ENCODE measurements at regions not wholly inside any gene's neighbourhood (a gene's known extent, or its start where the extent isn't known, plus 50 kb on each side); places are given as distances from the start of the nearest gene placed in this dataset.

DNA sequence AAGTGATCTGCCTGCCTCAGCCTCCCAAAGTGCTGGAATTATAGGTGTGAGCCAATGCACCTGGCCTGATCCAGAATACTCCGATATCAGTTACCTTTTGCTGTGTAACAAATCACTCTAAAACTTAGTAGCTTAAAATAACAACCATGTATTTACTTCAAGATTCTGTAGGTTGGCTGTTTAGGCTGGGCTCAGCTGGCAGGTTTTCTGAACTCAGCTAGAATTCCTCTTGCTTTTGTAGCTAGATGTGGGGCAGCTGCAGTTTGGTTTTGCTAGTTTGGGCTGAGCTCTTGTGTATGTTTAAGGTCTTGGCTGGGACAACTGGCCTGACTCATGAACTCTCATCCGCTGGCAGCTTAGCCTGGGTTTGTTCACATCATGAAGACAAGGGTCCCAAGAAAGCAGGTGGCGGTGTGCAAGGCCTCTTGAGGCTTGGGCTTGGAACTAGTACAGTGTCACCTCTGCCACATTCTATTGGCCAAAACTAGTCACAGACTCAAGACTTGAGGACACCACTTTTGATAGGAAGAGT is 138.3 kb upstream of the SHB start:
- H3K4me3 ChIP-seq (ENCODE audit: insufficient read depth, low read length, poor library complexity, severe bottlenecking), result no peak overlapping the region
- H3K36me3 ChIP-seq (ENCODE audit: low read length), result no peaks in the 10 kb centered on the region
- no peak overlapping the region for H3K27ac ChIP-seq (ENCODE audit: low read depth, low read length)
- H2AFZ ChIP-seq (ENCODE audit: low read depth, low read length, severe bottlenecking), result no peak overlapping the region
- no peaks in the 10 kb centered on the region for H3F3A ChIP-seq (ENCODE audit: insufficient read depth)
- H3K27me3 ChIP-seq (ENCODE audit: low read length), result no peaks in the 10 kb centered on the region
- no peaks in the 10 kb centered on the region for H3K79me2 ChIP-seq (ENCODE audit: insufficient read depth, low read length)
- H3K9me2 ChIP-seq (replicated peaks; ENCODE audit: insufficient read depth, low read length), result no peaks in the 10 kb centered on the region
- H3K9me3 ChIP-seq (ENCODE audit: insufficient read depth, low read length), result no peaks in the 10 kb centered on the region
- H3K9ac ChIP-seq (ENCODE audit: low read length), result no peak overlapping the region
- H4K20me1 ChIP-seq (ENCODE audit: low read depth, low read length), result no peaks in the 10 kb centered on the region
- no peak overlapping the region for H3K4me2 ChIP-seq (ENCODE audit: low read depth, low read length, poor library complexity, severe bottlenecking)
- TF ChIP-seq CTCF (IDR thresholded peaks at IDR 0.05; ENCODE audit: insufficient read depth, low read length, poor library complexity, severe bottlenecking) (no peak), EZH2phosphoT487 (conservative IDR thresholded peaks at IDR 0.05; ENCODE audit: low read length) (no peak)

DNA sequence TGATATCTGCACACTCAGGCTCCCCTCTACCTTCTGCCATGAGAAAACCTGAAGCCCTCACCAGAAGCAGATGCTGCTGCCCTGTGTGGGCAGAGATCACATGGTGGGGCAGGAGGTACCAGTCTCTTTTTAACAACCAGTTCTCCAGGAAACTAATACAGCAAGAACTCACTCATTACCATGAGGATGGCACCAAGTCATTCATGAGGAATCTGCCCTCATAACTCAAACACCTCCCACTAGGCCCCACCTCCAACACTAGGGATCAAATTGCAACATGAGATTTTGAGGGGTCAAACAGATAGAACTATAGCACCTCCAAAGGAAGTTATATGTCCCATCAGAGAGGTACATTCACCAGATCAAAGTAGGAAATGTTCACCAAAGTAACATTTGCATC is 136.3 kb upstream of the SHB start:
- no peak for TF ChIP-seq CTCF (IDR thresholded peaks at IDR 0.05; ENCODE audit: insufficient read depth, low read length, poor library complexity, severe bottlenecking)
- no peak for TF ChIP-seq EZH2phosphoT487 (conservative IDR thresholded peaks at IDR 0.05; ENCODE audit: low read length)
- Histone ChIP-seq H3K79me2 (ENCODE audit: insufficient read depth, low read length) (no peaks in the 10 kb centered on the region), H3K4me3 (ENCODE audit: insufficient read depth, low read length, poor library complexity, severe bottlenecking) (no peak overlapping the region), H3K4me2 (ENCODE audit: low read depth, low read length, poor library complexity, severe bottlenecking) (no peak overlapping the region), H3K9me2 (replicated peaks; ENCODE audit: insufficient read depth, low read length) (no peaks in the 10 kb centered on the region), H3K36me3 (ENCODE audit: low read length) (no peaks in the 10 kb centered on the region), H3K27me3 (ENCODE audit: low read length) (no peaks in the 10 kb centered on the region), H3K9ac (ENCODE audit: low read length) (no peak overlapping the region), H4K20me1 (ENCODE audit: low read depth, low read length) (no peaks in the 10 kb centered on the region), H3K9me3 (ENCODE audit: insufficient read depth, low read length) (no peaks in the 10 kb centered on the region), H2AFZ (ENCODE audit: low read depth, low read length, severe bottlenecking) (no peak overlapping the region), H3K27ac (ENCODE audit: low read depth, low read length) (no peak overlapping the region), H3F3A (ENCODE audit: insufficient read depth) (no peaks in the 10 kb centered on the region)

GRCh38 chr9:38202336-38202938 is 133.4 kb upstream of the SHB start:
- no peaks in the 10 kb centered on the region for H4K20me1 ChIP-seq (ENCODE audit: low read depth, low read length)
- no peak overlapping the region for H2AFZ ChIP-seq (ENCODE audit: low read depth, low read length, severe bottlenecking)
- H3K79me2 ChIP-seq (ENCODE audit: insufficient read depth, low read length), result no peaks in the 10 kb centered on the region
- H3K27me3 ChIP-seq (ENCODE audit: low read length), result no peaks in the 10 kb centered on the region
- no peak overlapping the region for H3K27ac ChIP-seq (ENCODE audit: low read depth, low read length)
- H3F3A ChIP-seq (ENCODE audit: insufficient read depth), result no peaks in the 10 kb centered on the region
- H3K9me2 ChIP-seq (replicated peaks; ENCODE audit: insufficient read depth, low read length), result no peaks in the 10 kb centered on the region
- H3K4me2 ChIP-seq (ENCODE audit: low read depth, low read length, poor library complexity, severe bottlenecking), result no peak overlapping the region
- no peak overlapping the region for H3K9ac ChIP-seq (ENCODE audit: low read length)
- no peak overlapping the region for H3K4me3 ChIP-seq (ENCODE audit: insufficient read depth, low read length, poor library complexity, severe bottlenecking)
- H3K9me3 ChIP-seq (ENCODE audit: insufficient read depth, low read length), result no peaks in the 10 kb centered on the region
- H3K36me3 ChIP-seq (ENCODE audit: low read length), result no peaks in the 10 kb centered on the region
- TF ChIP-seq EZH2phosphoT487 (conservative IDR thresholded peaks at IDR 0.05; ENCODE audit: low read length) (no peak), CTCF (IDR thresholded peaks at IDR 0.05; ENCODE audit: insufficient read depth, low read length, poor library complexity, severe bottlenecking) (no peak)

Data from SU-DHL-6 (cell line).